ENCODE measurements at regions not wholly inside any gene's neighbourhood (a gene's known extent, or its start where the extent isn't known, plus 50 kb on each side); places are given as distances from the start of the nearest gene placed in this dataset.
"Not testable (repeated sequence)": the region's sequence is repeated elsewhere in the genome, so short reads cannot be mapped to it uniquely, and the experiment has no call there.

- no peak for DNase-seq
Observed at GRCh38 chr3:159280386-159281191, 478.7 kb downstream of the MFSD1 start.

- DNase-seq, result no peak
Observed at GRCh38 chr3:159293493-159293892, 491.6 kb downstream of the MFSD1 start.

- no peak for DNase-seq
Observed at GRCh38 chr3:159301961-159302360, 500.1 kb downstream of the MFSD1 start.

- DNase-seq, result no peak
Observed at GRCh38 chr3:159305017-159305416, 503.2 kb downstream of the MFSD1 start.

GRCh38 chr3:159316706-159317105 is 514.9 kb downstream of the MFSD1 start:
- not testable (repeated sequence) for DNase-seq

GRCh38 chr3:159319156-159319555 is 517.3 kb downstream of the MFSD1 start:
- DNase-seq, result no peak

GRCh38 chr3:159322322-159322939 is 520.6 kb downstream of the MFSD1 start:
- DNase-seq, result no peak

- DNase-seq, result no peak
Observed at GRCh38 chr3:159323848-159324247, 522.0 kb downstream of the MFSD1 start.

GRCh38 chr3:159326998-159327397 is 525.1 kb downstream of the MFSD1 start:
- DNase-seq, result no peak

- no peak for DNase-seq
Observed at GRCh38 chr3:159332535-159333099, 530.8 kb downstream of the MFSD1 start.

- DNase-seq, result no peak
Observed at GRCh38 chr3:159339131-159339530, 537.3 kb downstream of the MFSD1 start.

- no peak for DNase-seq
Observed at GRCh38 chr3:159340877-159341500, 539.1 kb downstream of the MFSD1 start.

GRCh38 chr3:159346271-159346903 is 544.5 kb downstream of the MFSD1 start:
- DNase-seq, result no peak

- DNase-seq, result no peak
Observed at GRCh38 chr3:159348431-159348830, 546.6 kb downstream of the MFSD1 start.

GRCh38 chr3:159356606-159357005 is 554.8 kb downstream of the MFSD1 start:
- DNase-seq, result no peak

GRCh38 chr3:159364511-159364910 is 562.7 kb downstream of the MFSD1 start:
- no peak for DNase-seq

GRCh38 chr3:159366476-159366875 is 564.6 kb downstream of the MFSD1 start:
- DNase-seq, result no peak

GRCh38 chr3:159371961-159372360 is 570.1 kb downstream of the MFSD1 start:
- no peak for DNase-seq

- DNase-seq, result no peak
Observed at GRCh38 chr3:159378396-159379194, 576.7 kb downstream of the MFSD1 start.

GRCh38 chr3:159380891-159381290 is 579.0 kb downstream of the MFSD1 start:
- DNase-seq, result no peak

- DNase-seq, result no peak
Observed at GRCh38 chr3:159390656-159391212, 588.9 kb downstream of the MFSD1 start.

- not testable (repeated sequence) for DNase-seq
Observed at GRCh38 chr3:159397683-159398082, 591.0 kb upstream of the IL12A start.
